ENCODE measurements at regions not wholly inside any gene's neighbourhood (a gene's known extent, or its start where the extent isn't known, plus 50 kb on each side); places are given as distances from the start of the nearest gene placed in this dataset.
"Not testable (repeated sequence)": the region's sequence is repeated elsewhere in the genome, so short reads cannot be mapped to it uniquely, and the experiment has no call there.

DNA sequence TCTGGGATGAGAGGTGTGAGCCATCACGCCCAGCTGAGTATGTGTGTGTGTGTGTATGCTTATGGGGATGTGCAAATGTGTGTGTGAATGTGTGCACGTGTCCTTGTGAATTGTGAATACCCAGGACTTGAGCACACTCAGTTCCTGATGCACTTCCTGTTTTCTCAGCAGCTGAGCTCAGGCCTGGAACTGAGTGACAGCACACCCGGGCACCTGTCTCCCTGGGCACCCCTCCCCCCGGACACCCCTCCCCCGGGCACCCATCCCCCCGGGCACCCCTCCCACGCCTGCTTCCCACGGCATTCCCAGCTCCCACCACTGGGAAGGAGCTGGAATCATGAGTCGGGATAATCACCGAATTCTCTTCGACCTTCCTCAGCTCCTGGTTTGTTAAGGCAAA, 2744.1 kb upstream of the TPTE start:
- H3K36me3 ChIP-seq; H3K27ac ChIP-seq; H3K4me3 ChIP-seq; H3K27me3 ChIP-seq; in situ Hi-C loops (cut with MboI; ENCODE audit: low pct_ligation_motif_present in 1 of 4, low pct_unique_long_range_greater_than_20kb in 1 of 4, low sequenced_read_pairs in 3 of 4); H3K9me3 ChIP-seq; H3K4me1 ChIP-seq; intact Hi-C loops (cut with DNase I; ENCODE audit: low total_unique reads): not testable (repeated sequence)
- WGBS, 2 donors (ENCODE audit: low coverage in 1 of 2), result 73% methylated on average over 4 of the region's 11 CpGs; no CpG with 5 or more reads in 1 of the 2 donors
- DNase-seq, result peak; percentile 4

DNA sequence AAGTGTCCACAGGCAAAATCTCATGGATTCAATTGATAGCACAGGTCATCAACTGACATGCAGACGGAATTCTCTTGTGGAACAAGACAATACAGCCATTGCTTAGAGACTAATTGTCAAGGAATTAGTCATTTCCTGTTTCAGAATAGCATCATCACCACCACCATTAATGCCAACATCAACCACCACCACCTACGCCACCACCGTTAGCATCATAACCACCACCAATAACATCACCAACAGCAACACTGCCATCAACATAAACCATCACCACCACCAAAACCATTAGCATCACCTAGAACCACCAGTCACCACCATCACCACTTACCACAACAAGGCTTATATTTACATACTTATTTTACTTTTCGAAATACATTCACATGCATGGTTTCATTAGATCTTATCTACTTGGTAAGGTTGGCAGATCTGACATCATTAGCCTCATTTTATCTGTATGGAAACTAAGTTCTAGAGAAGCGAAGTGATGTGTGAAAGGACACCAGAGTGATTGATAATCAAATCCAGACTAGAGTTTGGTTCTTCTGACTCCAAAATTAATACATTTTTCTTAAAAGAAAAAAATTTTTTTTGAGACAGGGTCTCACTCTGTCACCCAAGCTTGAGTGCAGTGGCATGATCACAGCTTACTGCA, 2733.8 kb upstream of the TPTE start:
- WGBS, 2 donors (ENCODE audit: low coverage in 1 of 2), result no CpG with 5 or more reads among the region's 5 CpGs
- H3K36me3 ChIP-seq; H3K4me3 ChIP-seq; H3K27ac ChIP-seq; H3K27me3 ChIP-seq; H3K9me3 ChIP-seq; H3K4me1 ChIP-seq; DNase-seq; in situ Hi-C loops (cut with MboI; ENCODE audit: low pct_ligation_motif_present in 1 of 4, low pct_unique_long_range_greater_than_20kb in 1 of 4, low sequenced_read_pairs in 3 of 4); intact Hi-C loops (cut with DNase I; ENCODE audit: low total_unique reads): not testable (repeated sequence)

- H3K9me3 ChIP-seq; H3K4me1 ChIP-seq; intact Hi-C loops (cut with DNase I; ENCODE audit: low total_unique reads); DNase-seq; H3K36me3 ChIP-seq; in situ Hi-C loops (cut with MboI; ENCODE audit: low pct_ligation_motif_present in 1 of 4, low pct_unique_long_range_greater_than_20kb in 1 of 4, low sequenced_read_pairs in 3 of 4); H3K27me3 ChIP-seq; H3K4me3 ChIP-seq; H3K27ac ChIP-seq: not testable (repeated sequence)
- WGBS, 2 donors (ENCODE audit: low coverage in 1 of 2), result no CpG with 5 or more reads among the region's 4 CpGs
Measured at GRCh38 chr21:7793797-7794196, 2727.6 kb upstream of the TPTE start.

- H3K4me1 ChIP-seq; in situ Hi-C loops (cut with MboI; ENCODE audit: low pct_ligation_motif_present in 1 of 4, low pct_unique_long_range_greater_than_20kb in 1 of 4, low sequenced_read_pairs in 3 of 4); H3K36me3 ChIP-seq; intact Hi-C loops (cut with DNase I; ENCODE audit: low total_unique reads); DNase-seq; H3K27ac ChIP-seq; H3K4me3 ChIP-seq; H3K27me3 ChIP-seq; H3K9me3 ChIP-seq: not testable (repeated sequence)
- WGBS, 2 donors (ENCODE audit: low coverage in 1 of 2), result no CpG with 5 or more reads among the region's 8 CpGs
Measured at GRCh38 chr21:7797328-7797727, 2724.1 kb upstream of the TPTE start.

GRCh38 chr21:7798446-7798845, 2722.9 kb upstream of the TPTE start:
- intact Hi-C loops (cut with DNase I; ENCODE audit: low total_unique reads); in situ Hi-C loops (cut with MboI; ENCODE audit: low pct_ligation_motif_present in 1 of 4, low pct_unique_long_range_greater_than_20kb in 1 of 4, low sequenced_read_pairs in 3 of 4); DNase-seq; H3K27me3 ChIP-seq; H3K36me3 ChIP-seq; H3K4me3 ChIP-seq; H3K4me1 ChIP-seq; H3K9me3 ChIP-seq; H3K27ac ChIP-seq: not testable (repeated sequence)
- no CpG with 5 or more reads among the region's 6 CpGs for WGBS, 2 donors (ENCODE audit: low coverage in 1 of 2)

GRCh38 chr21:7799697-7800096, 2721.7 kb upstream of the TPTE start:
- H3K27me3 ChIP-seq; H3K4me1 ChIP-seq; DNase-seq; intact Hi-C loops (cut with DNase I; ENCODE audit: low total_unique reads); H3K4me3 ChIP-seq; in situ Hi-C loops (cut with MboI; ENCODE audit: low pct_ligation_motif_present in 1 of 4, low pct_unique_long_range_greater_than_20kb in 1 of 4, low sequenced_read_pairs in 3 of 4); H3K36me3 ChIP-seq; H3K27ac ChIP-seq; H3K9me3 ChIP-seq: not testable (repeated sequence)
- WGBS, 2 donors (ENCODE audit: low coverage in 1 of 2), result no CpG with 5 or more reads among the region's 5 CpGs

DNA sequence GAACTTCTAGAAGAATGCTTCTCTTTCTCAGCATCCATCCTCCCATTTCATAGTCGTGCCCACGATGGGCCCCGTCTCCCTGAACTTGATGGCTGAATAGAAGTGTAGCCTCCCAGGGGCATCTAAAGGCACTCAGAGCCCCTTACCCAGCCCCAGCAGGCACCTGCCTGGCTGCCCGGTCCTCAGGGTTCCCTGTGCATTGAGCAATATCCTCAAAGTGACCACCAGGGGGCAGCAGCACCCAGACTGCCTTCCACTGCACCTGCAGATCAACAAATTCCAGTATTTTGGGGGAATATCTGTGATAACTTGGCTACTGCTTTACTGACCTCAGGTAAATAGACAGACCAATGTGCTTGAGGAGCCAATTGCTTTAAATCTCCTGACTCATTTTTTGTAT, 2707.9 kb upstream of the TPTE start:
- H3K9me3 ChIP-seq; DNase-seq; H3K27me3 ChIP-seq; H3K4me3 ChIP-seq; in situ Hi-C loops (cut with MboI; ENCODE audit: low pct_ligation_motif_present in 1 of 4, low pct_unique_long_range_greater_than_20kb in 1 of 4, low sequenced_read_pairs in 3 of 4); H3K27ac ChIP-seq; intact Hi-C loops (cut with DNase I; ENCODE audit: low total_unique reads); H3K4me1 ChIP-seq; H3K36me3 ChIP-seq: not testable (repeated sequence)
- WGBS, 2 donors (ENCODE audit: low coverage in 1 of 2), result no CpG with 5 or more reads among the region's 4 CpGs

GRCh38 chr21:7817013-7817412, 2704.4 kb upstream of the TPTE start:
- H3K36me3 ChIP-seq; H3K4me1 ChIP-seq; H3K4me3 ChIP-seq; in situ Hi-C loops (cut with MboI; ENCODE audit: low pct_ligation_motif_present in 1 of 4, low pct_unique_long_range_greater_than_20kb in 1 of 4, low sequenced_read_pairs in 3 of 4); H3K9me3 ChIP-seq; intact Hi-C loops (cut with DNase I; ENCODE audit: low total_unique reads); H3K27ac ChIP-seq; DNase-seq; H3K27me3 ChIP-seq: not testable (repeated sequence)
- no CpG with 5 or more reads among the region's 8 CpGs for WGBS, 2 donors (ENCODE audit: low coverage in 1 of 2)

GRCh38 chr21:7819301-7819700, 2702.1 kb upstream of the TPTE start:
- H3K27ac ChIP-seq; H3K4me3 ChIP-seq; DNase-seq; H3K36me3 ChIP-seq; intact Hi-C loops (cut with DNase I; ENCODE audit: low total_unique reads); in situ Hi-C loops (cut with MboI; ENCODE audit: low pct_ligation_motif_present in 1 of 4, low pct_unique_long_range_greater_than_20kb in 1 of 4, low sequenced_read_pairs in 3 of 4); H3K27me3 ChIP-seq; H3K9me3 ChIP-seq; H3K4me1 ChIP-seq: not testable (repeated sequence)
- no CpG with 5 or more reads among the region's 16 CpGs for WGBS, 2 donors (ENCODE audit: low coverage in 1 of 2)

GRCh38 chr21:7825627-7826026, 2695.8 kb upstream of the TPTE start:
- in situ Hi-C loops (cut with MboI; ENCODE audit: low pct_ligation_motif_present in 1 of 4, low pct_unique_long_range_greater_than_20kb in 1 of 4, low sequenced_read_pairs in 3 of 4); intact Hi-C loops (cut with DNase I; ENCODE audit: low total_unique reads): not testable (repeated sequence)

DNA sequence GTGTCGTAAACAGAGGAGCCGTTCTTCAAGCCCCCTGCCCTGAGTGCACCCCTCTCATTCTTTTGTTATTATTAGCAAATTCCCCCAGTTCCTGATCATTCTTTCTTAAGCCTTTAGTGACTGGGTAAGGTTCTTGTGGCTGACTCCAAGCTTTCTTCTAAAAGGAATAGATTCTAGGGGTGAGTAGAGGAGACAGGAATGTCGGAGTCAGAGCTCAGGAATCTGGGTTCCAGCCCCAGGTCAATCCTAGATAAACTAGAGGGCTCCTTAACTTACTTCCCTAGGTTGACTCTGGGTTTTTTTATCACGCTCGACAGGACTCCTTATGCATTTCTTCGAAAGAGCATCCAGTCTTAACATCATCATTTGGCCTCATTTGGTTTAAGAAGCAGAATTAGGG, 2695.2 kb upstream of the TPTE start:
- H3K4me3 ChIP-seq; DNase-seq; H3K9me3 ChIP-seq; H3K27ac ChIP-seq; intact Hi-C loops (cut with DNase I; ENCODE audit: low total_unique reads); H3K4me1 ChIP-seq; H3K36me3 ChIP-seq; H3K27me3 ChIP-seq; in situ Hi-C loops (cut with MboI; ENCODE audit: low pct_ligation_motif_present in 1 of 4, low pct_unique_long_range_greater_than_20kb in 1 of 4, low sequenced_read_pairs in 3 of 4): not testable (repeated sequence)
- no CpG with 5 or more reads among the region's 6 CpGs for WGBS, 2 donors (ENCODE audit: low coverage in 1 of 2)

More at GRCh38 chr21:7825627-7826026, 2695.8 kb upstream of the TPTE start:
- not testable (repeated sequence) for H3K4me1 ChIP-seq, DNase-seq, H3K27me3 ChIP-seq, H3K27ac ChIP-seq, H3K36me3 ChIP-seq, H3K9me3 ChIP-seq, H3K4me3 ChIP-seq
- no CpG with 5 or more reads among the region's 10 CpGs for WGBS, 2 donors (ENCODE audit: low coverage in 1 of 2)
